GM18858 (cell line): ENCODE measurements at regions not wholly inside any gene's neighbourhood (a gene's known extent, or its start where the extent isn't known, plus 50 kb on each side); places are given as distances from the start of the nearest gene placed in this dataset.

Source experiments
- ATAC-seq: cut with Tn5 transposase; IDR thresholded peaks from one replicate; pipeline ENCODE4 v1.9.1; 2021; ENCODE audit not compliant: unreplicated experiment

- ATAC-seq, result no peak
Observed at GRCh38 chrX:57848857-57849256, 61.4 kb downstream of the ZXDA start.

DNA sequence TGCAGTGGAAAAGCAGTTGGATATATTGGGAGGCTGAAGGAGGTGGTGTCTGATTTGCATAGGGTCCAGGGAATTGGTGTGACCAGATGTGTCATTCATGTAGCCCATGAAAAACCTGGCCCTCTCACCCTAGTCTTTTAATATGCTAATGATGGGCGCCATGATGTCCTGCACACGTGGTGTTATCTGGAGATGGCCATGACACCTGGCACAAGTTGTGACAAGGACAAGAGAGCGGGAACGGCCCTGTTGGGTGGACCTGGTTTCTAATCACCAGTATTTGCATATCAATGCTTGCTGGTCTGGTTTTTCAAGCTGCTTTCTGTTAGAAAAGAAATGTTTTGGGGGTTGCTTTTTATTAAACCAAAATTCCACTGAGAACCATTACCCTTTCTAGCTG, 87.4 kb downstream of the ZXDA start:
- ATAC-seq, result no peak

DNA sequence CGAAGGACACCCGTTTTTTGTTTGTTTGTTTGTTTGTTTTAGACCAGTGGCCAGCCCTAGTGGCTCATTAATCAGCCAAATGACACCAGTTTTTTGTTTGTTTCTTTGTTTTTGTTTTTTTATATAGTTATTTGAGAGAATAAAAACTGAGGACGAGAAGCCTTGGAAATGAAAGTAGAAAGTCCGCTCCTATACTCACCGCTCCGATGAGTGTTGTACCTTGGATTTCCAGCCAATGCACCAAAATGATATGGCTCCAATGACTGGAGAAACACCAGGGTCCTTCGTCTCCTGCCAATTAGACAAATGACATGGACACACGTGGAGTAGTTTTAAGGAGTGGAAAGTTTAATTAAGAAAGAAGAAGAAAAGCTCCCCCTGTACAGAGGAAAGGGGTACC, 87.9 kb downstream of the ZXDA start:
- ATAC-seq, result no peak

- ATAC-seq, result peak; percentile 93
Observed at GRCh38 chrX:57821703-57822387, 88.4 kb downstream of the ZXDA start.

- ATAC-seq, result no peak
Observed at GRCh38 chrX:57817302-57817701, 93.0 kb downstream of the ZXDA start.

DNA sequence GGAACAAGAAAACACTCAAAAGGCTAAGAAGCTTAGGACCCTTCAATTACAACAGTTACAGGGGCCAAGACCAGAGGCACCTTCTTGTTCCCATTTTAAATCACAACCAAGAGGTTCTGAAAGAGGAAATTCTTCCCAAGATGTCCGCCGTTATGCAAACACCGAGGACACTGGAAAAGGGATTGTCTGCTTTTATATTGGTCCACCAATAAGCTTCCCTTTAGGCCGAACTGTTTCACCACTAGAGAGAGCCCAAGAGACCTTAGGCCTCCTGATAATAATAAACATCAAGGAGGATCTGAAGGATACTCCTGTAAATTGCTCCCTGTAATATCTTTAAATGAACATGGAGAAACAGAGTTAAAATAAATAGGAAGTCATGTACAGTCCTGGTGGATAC, 92.6 kb upstream of the NLRP2B start:
- no peak for ATAC-seq

DNA sequence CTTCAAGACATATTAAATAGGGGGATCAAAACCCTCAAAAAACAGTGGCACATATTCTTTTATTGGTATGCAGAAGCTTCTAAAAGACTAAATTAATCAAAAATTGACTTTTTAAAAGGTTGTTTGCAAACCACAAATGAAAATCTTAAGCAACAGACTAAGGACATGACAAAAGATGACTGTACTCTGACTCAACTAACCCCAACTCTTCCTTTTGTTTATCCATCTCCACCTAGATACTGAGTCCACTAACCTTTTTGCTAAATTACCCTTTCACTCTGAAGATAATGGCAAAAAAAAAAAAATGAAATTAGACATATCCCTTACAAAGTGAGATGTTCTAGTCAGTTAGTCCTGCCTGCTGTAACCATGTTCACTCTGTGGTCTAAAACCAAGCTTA, 91.6 kb upstream of the NLRP2B start:
- no peak for ATAC-seq

GRCh38 chrX:57752866-57753265, 72.8 kb upstream of the NLRP2B start:
- no peak for ATAC-seq

GRCh38 chrX:57741107-57741506, 61.0 kb upstream of the NLRP2B start:
- no peak for ATAC-seq

DNA sequence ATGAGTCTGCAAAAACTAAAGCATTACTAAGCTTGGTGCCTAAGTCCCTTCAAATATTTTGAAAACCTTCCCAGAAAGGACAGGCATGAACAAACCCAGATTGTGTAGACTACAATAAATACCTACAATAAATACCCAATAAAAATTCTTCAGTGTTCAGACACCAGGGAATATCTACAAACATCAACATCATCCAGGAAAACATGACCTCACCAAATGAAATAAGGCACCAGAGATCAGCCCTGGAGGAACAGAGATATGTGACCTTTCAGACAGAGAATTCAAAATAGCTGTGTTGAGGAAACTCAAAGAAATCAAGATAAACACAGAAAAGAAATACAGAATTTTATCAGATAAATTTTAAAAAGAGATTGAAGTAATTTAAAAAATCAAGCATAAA, 57.8 kb upstream of the NLRP2B start:
- no peak for ATAC-seq
